Liver (tissue), 3 donors: ENCODE measurements at regions not wholly inside any gene's neighbourhood (a gene's known extent, or its start where the extent isn't known, plus 50 kb on each side); places are given as distances from the start of the nearest gene placed in this dataset.

Experiments
- CTCF ChIP-seq: fragments of 150-350 bp; IDR thresholded peaks from 2 replicates; pipeline ENCODE4 v1.5.1; 2017; ENCODE audit warnings: improper control_type of control experiment, low read depth, low read length; ENCODE audit not compliant: missing input control
- EGR1 ChIP-seq, 2 donors: IDR thresholded peaks; 2 replicates each; pipeline ENCODE4 v1.6.1; 2016 to 2018; ENCODE audit warnings: antibody characterized with exemption in 2 of 2, low read depth in 2 of 2
- FOXA1 ChIP-seq: IDR thresholded peaks from 2 replicates; pipeline ENCODE4 v1.6.1; 2016; ENCODE audit warnings: antibody characterized with exemption
- GABPA ChIP-seq, 2 donors: IDR thresholded peaks in 1 of 2; conservative IDR thresholded peaks in 1 of 2; 2 replicates each; pipeline ENCODE4 v1.6.1; 2016; ENCODE audit warnings: antibody characterized with exemption in 2 of 2, mild to moderate bottlenecking in 1 of 2, moderate library complexity in 1 of 2
- MAX ChIP-seq: IDR thresholded peaks from 2 replicates; pipeline ENCODE4 v1.6.1; 2016; ENCODE audit warnings: antibody characterized with exemption
- RAD21 ChIP-seq, 2 donors: IDR thresholded peaks; 2 replicates each; pipeline ENCODE4 v1.6.1; 2016; ENCODE audit warnings: antibody characterized with exemption in 2 of 2, mild to moderate bottlenecking in 2 of 2
- REST ChIP-seq: IDR thresholded peaks from 2 replicates; pipeline ENCODE4 v1.6.1; 2016; ENCODE audit warnings: antibody characterized with exemption, mild to moderate bottlenecking
- SP1 ChIP-seq: IDR thresholded peaks from 2 replicates; pipeline ENCODE4 v1.6.1; 2018; ENCODE audit warnings: antibody characterized with exemption, mild to moderate bottlenecking
- TAF1 ChIP-seq: conservative IDR thresholded peaks from 2 replicates; pipeline ENCODE4 v1.6.1; 2016; ENCODE audit warnings: antibody characterized with exemption, mild to moderate bottlenecking
- ZBTB33 ChIP-seq: IDR thresholded peaks from 2 replicates; pipeline ENCODE4 v1.6.1; 2016; ENCODE audit warnings: antibody characterized with exemption
- donor health status: healthy.
- donor health status: healthy.

- TF ChIP-seq CTCF, result no peak
- no peak for TF ChIP-seq MAX
- no peak for TF ChIP-seq FOXA1
- no peak for TF ChIP-seq ZBTB33
- TF ChIP-seq RAD21 (IDR thresholded peaks at IDR 0.05), result no peak
- TF ChIP-seq REST, result no peak
- no peak for TF ChIP-seq SP1
- no peak for TF ChIP-seq EGR1 (IDR thresholded peaks at IDR 0.05; ENCODE audit: low read depth in 2 of 2)
- no peak for TF ChIP-seq GABPA (IDR thresholded peaks at IDR 0.05 in 1 of 2, conservative IDR thresholded peaks at IDR 0.05 in 1 of 2)
- TF ChIP-seq TAF1, result no peak
Observed at GRCh38 chr5:57407391-57407790, 75.2 kb downstream of the ACTBL2 start.
